ENCODE measurements at regions not wholly inside any gene's neighbourhood (a gene's known extent, or its start where the extent isn't known, plus 50 kb on each side); places are given as distances from the start of the nearest gene placed in this dataset.

- WGBS, 2 donors: 78 to 90% methylated on average over 1 of the region's 1 CpG
- no peak for DNase-seq
- intact Hi-C loops (cut with DNase I; ENCODE audit: low total_unique reads): no loop called here
- no peak overlapping the region for H3K4me3 ChIP-seq
- no peaks in the 10 kb centered on the region for H3K9me3 ChIP-seq
- TF ChIP-seq POLR2A (IDR thresholded peaks at IDR 0.05) (no peak), CTCF (IDR thresholded peaks at IDR 0.05) (no peak)
- no peaks in the 10 kb centered on the region for H3K27me3 ChIP-seq
- H3K4me1 ChIP-seq: no peaks in the 10 kb centered on the region
- H3K27ac ChIP-seq: no peak overlapping the region
- no peaks in the 10 kb centered on the region for H3K36me3 ChIP-seq (ENCODE audit: low read depth, missing control alignments)
Observed at GRCh38 chr5:45105491-45105994, 296.8 kb downstream of the MRPS30 start.

- Histone ChIP-seq H3K27ac (no peak overlapping the region), H3K9me3 (no peaks in the 10 kb centered on the region), H3K4me3 (no peak overlapping the region), H3K36me3 (ENCODE audit: low read depth, missing control alignments) (no peaks in the 10 kb centered on the region), H3K4me1 (no peaks in the 10 kb centered on the region), H3K27me3 (no peaks in the 10 kb centered on the region)
- TF ChIP-seq POLR2A (IDR thresholded peaks at IDR 0.05) (no peak), CTCF (IDR thresholded peaks at IDR 0.05) (no peak)
- intact Hi-C loops (cut with DNase I; ENCODE audit: low total_unique reads): no loop called here
- 50 to 77% methylated on average over 1 of the region's 1 CpG for whole genome bisulfite sequencing, 2 donors
- no peak for DNase-seq
Observed at GRCh38 chr5:45109062-45109461, 300.3 kb downstream of the MRPS30 start.

GRCh38 chr5:45109636-45110035, 300.9 kb downstream of the MRPS30 start:
- no peak for TF ChIP-seq POLR2A (IDR thresholded peaks at IDR 0.05)
- TF ChIP-seq CTCF (IDR thresholded peaks at IDR 0.05): no peak
- 81 to 88% methylated on average over 1 of the region's 1 CpG for WGBS, 2 donors
- no peaks in the 10 kb centered on the region for H3K9me3 ChIP-seq
- H3K4me1 ChIP-seq: no peaks in the 10 kb centered on the region
- no peak for DNase-seq
- no peak overlapping the region for H3K27ac ChIP-seq
- H3K4me3 ChIP-seq: no peak overlapping the region
- intact Hi-C loops (cut with DNase I; ENCODE audit: low total_unique reads): no loop called here
- H3K27me3 ChIP-seq: no peaks in the 10 kb centered on the region
- no peaks in the 10 kb centered on the region for H3K36me3 ChIP-seq (ENCODE audit: low read depth, missing control alignments)

GRCh38 chr5:45110399-45110798, 301.7 kb downstream of the MRPS30 start:
- 65 to 68% methylated on average over 1 of the region's 1 CpG for WGBS, 2 donors
- intact Hi-C loops (cut with DNase I; ENCODE audit: low total_unique reads): no loop called here
- H3K27me3 ChIP-seq: no peaks in the 10 kb centered on the region
- TF ChIP-seq POLR2A (IDR thresholded peaks at IDR 0.05): no peak
- no peak for TF ChIP-seq CTCF (IDR thresholded peaks at IDR 0.05)
- H3K9me3 ChIP-seq: no peaks in the 10 kb centered on the region
- no peak overlapping the region for H3K27ac ChIP-seq
- no peaks in the 10 kb centered on the region for H3K4me1 ChIP-seq
- H3K36me3 ChIP-seq (ENCODE audit: low read depth, missing control alignments): no peaks in the 10 kb centered on the region
- H3K4me3 ChIP-seq: no peak overlapping the region
- no peak for DNase-seq

- H3K4me1 ChIP-seq: no peaks in the 10 kb centered on the region
- DNase-seq: no peak
- no peak overlapping the region for H3K4me3 ChIP-seq
- H3K9me3 ChIP-seq: no peaks in the 10 kb centered on the region
- intact Hi-C loops (cut with DNase I; ENCODE audit: low total_unique reads): no loop called here
- WGBS, 2 donors: 78 to 84% methylated on average over 2 of the region's 2 CpGs
- H3K36me3 ChIP-seq (ENCODE audit: low read depth, missing control alignments): no peaks in the 10 kb centered on the region
- no peak overlapping the region for H3K27ac ChIP-seq
- TF ChIP-seq POLR2A (IDR thresholded peaks at IDR 0.05) (no peak), CTCF (IDR thresholded peaks at IDR 0.05) (no peak)
- no peaks in the 10 kb centered on the region for H3K27me3 ChIP-seq
Observed at GRCh38 chr5:45113726-45114125, 305.0 kb downstream of the MRPS30 start.
